ENCODE measurements at regions not wholly inside any gene's neighbourhood (a gene's known extent, or its start where the extent isn't known, plus 50 kb on each side); places are given as distances from the start of the nearest gene placed in this dataset.

- 77 to 79% methylated on average over 12 of the region's 12 CpGs for WGBS, 2 donors
- Histone ChIP-seq H3K9me3 (ENCODE audit: control insufficient read depth, low read length) (no peaks in the 10 kb centered on the region), H3K4me3 (ENCODE audit: low read length in 2 of 2) (no peak overlapping the region), H3K27ac (ENCODE audit: low read depth in 1 of 2, low read length in 2 of 2) (no peak overlapping the region), H3K4me1 (ENCODE audit: control insufficient read depth in 1 of 2, insufficient read depth in 2 of 2, low read length in 2 of 2) (no peaks in the 10 kb centered on the region), H3K36me3 (ENCODE audit: control insufficient read depth in 1 of 2, insufficient read depth in 2 of 2, low read length in 1 of 2) (no peaks in the 10 kb centered on the region), H3K27me3 (ENCODE audit: control insufficient read depth in 1 of 2, insufficient read depth in 2 of 2, low read length in 1 of 2) (no peaks in the 10 kb centered on the region)
- no peak for ATAC-seq (ENCODE audit: low FRiP score)
- intact Hi-C loops (cut with DNase I) = loop anchor here in 1 of 2 donors (5.0 kb wide), 2 partner anchors 118 to 173 kb away; no protein-coding TSS in a partner anchor
- peak; percentile 24 to 55 for DNase-seq
Observed at GRCh38 chr20:63058696-63059335, 52.1 kb upstream of the BHLHE23 start.

DNA sequence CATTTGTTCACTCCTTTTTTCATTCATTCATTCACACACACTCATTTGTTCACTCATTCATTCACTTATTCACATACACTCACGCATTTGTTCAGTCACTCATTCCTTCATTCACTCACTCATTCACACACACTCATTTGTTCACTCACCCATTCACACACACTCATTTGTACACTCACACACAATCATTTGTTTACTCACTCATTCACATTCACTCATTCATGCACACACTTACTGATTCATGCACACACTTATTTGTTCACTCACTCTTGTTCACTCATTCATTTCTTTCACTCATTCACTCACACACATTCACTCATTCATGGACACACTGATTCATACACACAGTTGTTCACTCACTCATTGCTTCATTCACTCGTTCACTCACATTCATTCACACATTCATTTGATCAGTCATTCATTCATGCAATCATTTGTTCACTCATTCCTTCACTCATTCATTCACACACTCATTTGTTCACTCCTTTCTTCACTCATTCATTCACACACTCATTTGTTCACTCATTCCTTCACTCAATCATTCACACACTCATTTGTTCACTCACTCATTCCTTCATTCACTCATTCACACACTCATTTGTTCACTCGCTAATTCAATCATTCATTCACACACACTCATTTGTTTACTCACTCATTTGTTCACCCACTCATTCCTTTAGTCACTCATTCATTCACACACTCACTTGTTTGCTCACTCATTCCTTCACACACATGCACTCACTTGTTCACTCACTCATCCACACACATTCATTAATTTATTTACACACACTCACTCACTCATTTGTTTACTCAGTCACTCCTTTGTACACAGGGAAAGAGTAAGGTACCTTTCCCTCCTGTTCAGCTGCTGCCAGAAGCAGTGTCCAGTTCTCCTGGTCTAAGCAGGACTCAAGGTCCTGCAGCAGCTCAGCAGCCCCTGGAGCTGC, 50.7 kb upstream of the BHLHE23 start:
- Histone ChIP-seq H3K4me1 (ENCODE audit: control insufficient read depth in 1 of 2, insufficient read depth in 2 of 2, low read length in 2 of 2) (no peaks in the 10 kb centered on the region), H3K9me3 (ENCODE audit: control insufficient read depth, low read length) (no peaks in the 10 kb centered on the region), H3K27ac (ENCODE audit: low read depth in 1 of 2, low read length in 2 of 2) (no peak overlapping the region), H3K27me3 (ENCODE audit: control insufficient read depth in 1 of 2, insufficient read depth in 2 of 2, low read length in 1 of 2) (no peaks in the 10 kb centered on the region), H3K4me3 (ENCODE audit: low read length in 2 of 2) (no peak overlapping the region), H3K36me3 (ENCODE audit: control insufficient read depth in 1 of 2, insufficient read depth in 2 of 2, low read length in 1 of 2) (no peaks in the 10 kb centered on the region)
- DNase-seq (peak in 1 of 2 donors; percentile 6), ATAC-seq (ENCODE audit: low FRiP score) (no peak)
- WGBS, 2 donors = 73 to 81% methylated on average over 3 of the region's 3 CpGs
- intact Hi-C loops (cut with DNase I) = loop anchor here (2.0 to 5.0 kb wide), 3 partner anchors 120 to 175 kb away; no protein-coding TSS in a partner anchor

DNA sequence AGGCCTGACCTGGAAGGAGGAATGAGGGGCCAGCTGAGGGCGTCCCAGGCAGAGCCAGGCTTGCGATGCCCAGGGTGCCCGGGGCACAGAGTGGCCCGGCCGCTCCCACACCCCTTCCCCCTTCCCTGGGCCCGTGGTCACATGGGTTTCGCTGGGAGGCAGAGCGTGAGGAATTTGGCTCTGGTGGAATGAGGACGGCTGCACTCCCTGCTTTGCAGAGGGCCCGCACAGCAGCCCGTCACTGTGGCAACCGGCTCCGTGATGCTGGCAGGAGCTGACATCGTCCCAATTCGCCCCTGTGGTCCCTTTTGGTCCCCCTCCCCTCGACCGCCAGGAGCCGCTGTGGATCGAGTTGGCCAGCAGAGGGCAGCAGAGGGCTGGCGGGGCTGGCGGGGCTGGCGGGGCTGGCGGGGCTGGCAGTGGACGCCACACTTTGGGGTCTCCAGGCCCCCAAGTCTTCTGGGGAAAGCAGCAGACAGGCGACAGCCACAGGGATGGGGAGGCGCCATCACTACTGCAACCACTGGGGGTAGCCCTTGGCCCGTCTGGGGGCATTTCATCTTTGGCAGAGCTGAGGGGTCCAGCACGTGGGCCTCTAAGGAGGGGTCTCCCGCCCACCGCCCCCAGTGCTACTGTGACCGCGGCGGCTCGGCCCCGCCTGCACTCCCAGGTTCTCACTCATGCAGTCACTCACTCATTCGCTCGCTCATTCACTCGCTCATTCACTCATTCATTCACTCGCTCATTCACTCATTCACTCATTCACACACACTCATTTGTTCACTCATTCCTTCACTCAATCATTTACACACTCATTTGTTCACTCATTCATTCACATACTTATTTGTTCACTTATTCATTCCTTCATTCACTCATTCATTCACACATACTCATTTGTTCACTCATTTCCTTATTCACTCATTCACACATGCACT, 49.7 kb upstream of the BHLHE23 start:
- H3K27me3 ChIP-seq (ENCODE audit: control insufficient read depth in 1 of 2, insufficient read depth in 2 of 2, low read length in 1 of 2) = no peaks in the 10 kb centered on the region
- no peaks in the 10 kb centered on the region for H3K4me1 ChIP-seq (ENCODE audit: control insufficient read depth in 1 of 2, insufficient read depth in 2 of 2, low read length in 2 of 2)
- ATAC-seq (ENCODE audit: low FRiP score) = peak; percentile 60
- 7 to 8% methylated on average over 34 to 39 of the region's 39 CpGs for WGBS, 2 donors
- no peaks in the 10 kb centered on the region for H3K9me3 ChIP-seq (ENCODE audit: control insufficient read depth, low read length)
- H3K4me3 ChIP-seq (ENCODE audit: low read length in 2 of 2) = no peak overlapping the region
- H3K27ac ChIP-seq (ENCODE audit: low read depth in 1 of 2, low read length in 2 of 2) = no peak overlapping the region
- H3K36me3 ChIP-seq (ENCODE audit: control insufficient read depth in 1 of 2, insufficient read depth in 2 of 2, low read length in 1 of 2) = no peaks in the 10 kb centered on the region
- intact Hi-C loops (cut with DNase I) = loop anchor here (2.0 to 5.0 kb wide), 3 partner anchors 121 to 176 kb away; no protein-coding TSS in a partner anchor
- DNase-seq = peak; percentile 52 to 79

Data from aorta (tissue), 5 donors.